SHP77 (cell line): ENCODE measurements at regions not wholly inside any gene's neighbourhood (a gene's known extent, or its start where the extent isn't known, plus 50 kb on each side); places are given as distances from the start of the nearest gene placed in this dataset.

Source experiments
- DNase-seq, 2 experiments: peaks; one replicate each; lab custom pipeline; 2025; lab: John Stamatoyannopoulos, UW

DNA sequence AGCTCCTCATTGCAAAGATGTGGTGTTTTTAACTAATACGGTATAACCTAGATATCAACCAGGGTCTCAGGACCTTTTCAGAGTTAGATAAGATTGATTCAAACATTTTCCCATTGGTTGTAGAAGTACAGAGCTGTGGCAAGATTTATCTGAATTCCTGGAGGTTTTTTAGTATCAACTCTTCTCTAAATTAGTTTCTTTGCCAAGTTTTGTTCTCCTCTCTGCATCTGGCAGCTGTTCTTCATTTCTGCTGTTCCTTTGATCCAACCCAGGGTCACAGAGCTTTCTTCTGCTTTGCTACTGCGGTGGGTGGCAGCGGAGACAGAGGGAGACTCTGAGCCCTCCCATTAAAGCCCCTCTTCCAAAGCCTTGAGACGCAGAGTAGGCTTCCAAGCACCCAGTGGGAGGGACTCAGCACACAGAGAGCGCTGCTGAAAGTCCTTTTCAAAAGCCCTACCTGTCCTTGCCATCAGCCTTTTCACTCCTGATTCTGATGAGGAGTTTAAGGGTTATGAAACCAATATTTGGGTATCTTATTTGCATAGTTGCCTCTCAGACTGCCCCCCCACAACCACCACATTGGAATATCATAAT lies 146.3 kb upstream of the EEPD1 start:
- no peak for DNase-seq

DNA sequence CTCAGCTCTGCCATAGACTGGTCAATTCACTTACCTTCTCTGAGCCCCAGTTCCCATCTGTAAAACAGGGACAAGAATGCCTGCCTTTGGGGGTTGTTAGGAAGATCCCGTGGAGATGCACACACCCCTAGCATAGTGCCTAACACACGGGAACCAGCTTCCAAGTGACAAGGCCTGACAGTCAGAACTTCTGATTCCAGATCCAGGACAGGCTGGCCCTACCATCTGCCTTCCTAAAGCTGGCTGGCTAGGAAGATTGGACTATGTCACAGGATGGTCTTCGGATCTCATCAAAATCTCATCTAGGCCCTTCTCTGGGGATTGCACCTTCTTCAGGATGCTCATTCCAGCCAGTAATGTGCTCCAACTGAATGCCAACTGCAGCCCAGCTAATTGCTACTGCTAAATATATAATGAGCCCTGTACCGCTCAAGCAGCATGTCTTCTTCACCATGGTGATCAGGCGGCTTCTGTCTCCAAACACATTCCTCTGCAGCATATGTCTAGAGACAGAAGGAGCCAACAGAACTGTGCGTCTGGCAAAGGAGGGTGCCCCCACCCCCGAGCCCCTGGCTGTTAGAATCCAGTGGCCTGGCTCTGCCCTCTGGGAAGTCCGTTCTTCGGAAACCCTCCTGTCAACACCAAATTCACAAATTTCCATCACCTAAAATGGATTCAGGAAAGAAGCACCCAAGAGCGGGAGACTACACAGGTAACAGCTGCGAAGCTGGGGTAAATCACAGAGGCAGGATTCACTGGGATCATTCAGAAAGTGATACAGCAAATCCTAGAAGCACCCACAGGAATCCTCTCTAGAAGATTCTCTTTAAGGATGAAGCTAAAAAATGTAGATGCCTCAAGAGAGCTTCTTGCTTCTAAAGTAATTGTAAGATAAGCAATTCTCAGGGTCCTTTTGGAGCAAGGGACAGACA lies 142.1 kb upstream of the EEPD1 start:
- no peak for DNase-seq

DNA sequence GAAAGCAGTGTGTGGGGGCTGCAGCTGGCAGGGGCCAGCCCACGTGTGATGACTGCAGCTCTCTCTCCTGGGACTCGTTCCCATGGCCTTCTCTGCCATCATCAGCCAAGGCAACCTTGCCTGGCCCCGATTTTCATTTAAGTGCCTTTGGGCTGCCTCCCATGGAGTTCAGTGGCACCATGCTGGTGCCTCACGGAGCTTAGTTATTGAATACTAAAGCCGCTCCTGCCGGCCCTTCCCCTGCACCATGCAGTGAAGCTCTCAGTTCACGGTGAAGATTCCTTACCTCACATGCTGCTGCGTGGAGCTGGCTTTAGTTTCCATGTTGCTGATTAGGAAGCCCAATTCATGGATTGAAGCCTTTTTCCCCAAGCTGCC lies 141.5 kb upstream of the EEPD1 start:
- no peak for DNase-seq

DNA sequence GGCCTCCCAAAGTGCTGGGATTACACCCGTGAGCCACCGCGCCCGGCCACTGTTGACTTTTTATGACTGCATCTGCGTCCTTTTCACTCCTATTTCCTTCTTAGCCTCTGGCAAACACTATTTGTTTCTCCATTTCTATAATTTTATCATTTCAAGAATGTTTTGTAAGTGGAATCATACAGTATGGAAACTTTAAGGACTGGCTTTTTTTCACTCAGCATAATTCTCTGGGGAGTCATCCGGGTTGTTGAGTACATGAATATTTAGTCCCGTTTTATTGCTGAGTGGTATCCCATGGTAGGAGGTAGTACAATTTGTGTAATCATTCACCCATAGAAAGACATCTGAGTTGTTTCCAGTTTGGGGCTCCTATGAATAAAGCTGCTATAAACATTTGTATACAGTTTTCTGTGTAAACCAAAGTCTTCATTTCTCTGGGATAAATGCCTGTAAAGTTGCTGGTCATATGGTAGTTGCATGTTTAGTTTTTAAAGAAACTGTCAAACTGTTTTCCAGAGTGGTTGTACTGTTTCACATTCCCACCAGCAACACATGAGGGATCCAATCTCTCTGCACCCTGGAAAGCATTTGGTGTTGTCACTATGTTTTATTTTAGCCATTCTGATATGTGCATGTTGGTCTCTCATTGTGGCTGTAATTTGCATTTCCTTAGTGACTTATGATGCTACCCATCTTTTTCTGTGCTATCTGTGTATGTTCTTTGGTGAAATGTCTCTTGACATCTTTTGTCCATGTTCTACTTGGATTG lies 139.6 kb upstream of the EEPD1 start:
- no peak for DNase-seq

DNA sequence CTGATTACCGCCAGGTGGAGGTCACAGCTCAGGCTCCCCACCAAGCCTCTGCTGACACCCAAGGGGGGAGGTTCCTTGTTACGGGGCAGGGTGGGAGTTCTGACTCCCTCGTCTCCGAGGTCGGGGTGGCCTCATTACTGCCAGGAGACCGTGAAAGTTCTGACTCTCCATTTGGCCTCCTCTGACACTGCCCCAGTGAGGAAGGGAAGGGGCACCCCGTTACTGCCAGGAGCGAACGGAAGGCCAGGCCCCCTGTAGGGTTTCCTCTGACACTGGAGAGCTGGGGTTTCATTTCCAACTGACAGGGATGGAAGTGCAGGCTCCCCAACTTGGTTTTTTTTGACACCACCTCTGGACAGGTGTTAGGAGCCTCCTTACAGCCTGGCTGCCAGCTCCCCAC lies 138.1 kb upstream of the EEPD1 start:
- DNase-seq, result no peak

DNA sequence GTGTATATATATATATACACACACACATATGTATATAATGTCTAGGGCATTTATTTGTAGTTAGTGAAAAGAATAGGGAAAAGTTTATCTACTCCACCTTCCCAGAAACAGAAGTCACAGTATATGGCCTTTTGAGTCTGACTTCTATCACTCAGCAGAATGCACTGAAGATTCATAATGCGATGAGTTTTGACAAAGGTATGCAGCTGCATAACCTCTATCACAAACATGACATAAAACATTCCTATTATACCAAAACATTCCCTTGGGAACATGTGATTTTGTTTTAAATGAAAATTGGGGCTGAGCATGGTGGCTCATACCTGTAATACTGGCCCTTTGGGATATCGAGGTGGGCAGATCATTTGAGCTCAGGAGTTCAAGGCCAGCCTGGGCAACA lies 137.3 kb upstream of the EEPD1 start:
- no peak for DNase-seq

DNA sequence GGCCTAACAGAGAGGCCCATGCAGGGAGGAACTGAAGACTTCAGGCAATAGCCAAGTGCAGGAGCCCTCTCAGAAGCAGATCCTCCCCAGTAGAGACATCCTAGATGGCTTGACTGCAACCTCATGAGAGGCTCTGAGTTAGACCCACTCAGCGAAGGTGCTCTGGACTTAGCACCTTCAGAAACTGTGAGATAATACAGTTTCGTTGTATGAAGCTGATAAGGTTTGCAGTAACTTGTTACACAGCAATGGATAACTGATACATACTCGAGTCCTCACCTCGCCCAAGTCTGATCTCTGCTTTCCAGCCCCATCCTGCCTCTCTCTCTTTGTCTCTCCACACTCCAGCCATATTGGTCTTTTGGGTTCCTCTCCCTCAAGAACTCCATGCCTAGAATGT lies 136.4 kb upstream of the EEPD1 start:
- DNase-seq, result no peak

DNA sequence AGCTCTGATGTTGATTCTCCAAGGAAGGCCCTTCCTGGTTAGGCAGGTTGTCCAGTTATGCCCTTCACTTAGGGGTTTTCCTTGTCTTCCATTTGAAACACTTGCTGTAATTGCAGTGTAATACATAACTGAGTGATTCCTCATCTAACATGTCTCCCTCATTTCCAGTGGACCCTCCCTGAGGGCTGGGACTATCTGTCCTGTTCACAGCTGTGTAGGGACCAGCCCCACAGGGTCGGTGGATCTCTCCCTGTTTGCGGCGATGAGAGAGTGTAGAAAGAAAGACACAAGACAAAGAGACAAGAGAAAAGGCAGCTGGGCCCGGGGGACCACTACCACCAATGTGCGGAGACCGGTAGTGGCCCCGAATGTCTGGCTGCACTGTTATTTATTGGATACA lies 135.9 kb upstream of the EEPD1 start:
- DNase-seq, result no peak

DNA sequence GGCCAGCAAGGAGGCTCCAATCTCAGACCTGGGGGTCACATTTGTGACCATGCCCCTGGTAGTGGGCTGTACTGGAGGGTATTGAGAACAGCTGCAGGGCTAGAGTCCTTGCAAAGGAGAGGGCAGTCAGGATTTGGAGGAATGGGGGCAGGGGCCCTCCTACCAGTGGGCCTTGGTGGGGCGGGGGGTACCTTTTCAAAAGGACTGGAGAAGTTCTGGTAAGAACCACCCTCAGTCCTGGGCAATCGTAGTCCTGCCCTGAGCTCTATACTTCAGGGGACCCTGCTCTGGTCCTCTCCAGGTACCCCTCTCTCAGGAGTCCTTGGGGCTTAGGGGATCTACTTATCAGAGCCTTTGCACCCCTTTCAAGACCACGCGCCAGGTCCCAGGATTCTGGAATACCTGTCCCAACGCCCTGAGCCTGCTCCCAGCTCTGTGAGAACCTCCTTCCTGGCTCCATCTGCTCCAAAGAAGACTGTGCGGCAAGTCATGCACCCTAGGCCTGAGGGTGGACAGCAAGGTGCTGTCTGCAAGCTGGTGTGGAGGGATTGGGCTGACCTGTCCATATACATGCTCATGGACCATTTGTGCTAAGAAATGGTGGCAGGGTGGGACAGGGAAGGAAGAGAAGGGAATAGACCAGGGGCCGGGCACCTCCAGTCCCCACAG lies 134.1 kb upstream of the EEPD1 start:
- DNase-seq, result no peak

DNA sequence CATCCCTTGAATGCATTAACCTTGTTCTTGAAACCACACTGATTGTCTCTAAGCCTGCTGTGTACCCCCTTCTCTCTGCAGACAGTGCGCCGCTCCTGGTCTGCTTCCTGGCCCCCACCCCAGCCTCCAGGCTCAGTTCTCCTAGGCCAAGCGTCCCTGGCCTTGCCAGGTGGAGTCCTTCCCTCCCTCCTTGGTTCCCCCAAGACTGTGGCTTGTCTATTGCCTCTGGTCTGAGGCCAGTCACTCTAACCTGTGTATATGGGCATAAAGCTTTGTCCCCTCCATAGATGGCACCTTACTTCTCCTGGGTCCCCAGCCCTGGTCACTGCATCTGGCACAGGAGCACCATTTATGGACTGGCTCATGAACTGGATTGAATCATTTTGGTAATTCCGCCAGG lies 133.5 kb upstream of the EEPD1 start:
- DNase-seq, result no peak

DNA sequence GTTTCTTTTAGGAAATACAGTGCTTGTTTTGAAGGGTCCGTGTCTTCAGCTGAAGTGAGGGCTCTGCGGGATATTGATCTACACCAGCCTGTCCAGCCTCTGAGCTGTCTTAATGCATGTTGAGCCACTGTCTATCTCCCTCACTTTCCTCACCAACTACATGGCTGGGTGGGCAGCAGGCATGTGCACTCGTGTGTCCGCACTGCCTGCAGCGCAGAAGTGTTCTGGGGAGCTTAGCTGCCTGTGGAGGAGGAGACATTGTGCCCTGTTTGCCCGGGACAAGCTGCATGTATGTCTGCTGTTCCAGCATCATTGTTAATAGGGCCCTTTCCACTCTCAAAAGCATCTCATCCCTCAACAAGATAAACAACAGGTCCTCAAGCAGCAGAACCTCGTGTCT lies 133.1 kb upstream of the EEPD1 start:
- no peak for DNase-seq

DNA sequence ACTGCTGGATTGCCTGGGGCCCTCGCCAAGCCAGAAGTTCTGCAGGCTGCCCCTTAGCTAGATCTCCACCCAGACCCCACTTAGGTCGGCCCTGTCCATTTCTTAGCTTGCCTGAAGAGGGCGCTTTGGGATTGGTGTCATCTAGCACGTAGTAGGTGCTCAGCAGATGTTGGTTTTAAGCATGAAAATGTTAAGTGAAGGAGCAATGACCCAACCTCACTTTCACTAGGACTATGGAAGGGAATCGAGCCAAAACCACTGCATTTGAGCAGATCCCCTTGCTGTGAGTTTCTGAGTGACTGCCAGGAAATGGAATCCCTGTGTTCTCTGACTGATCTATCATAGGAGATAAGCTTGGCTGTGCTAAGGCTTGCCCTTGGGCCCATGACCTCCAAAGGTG lies 131.7 kb upstream of the EEPD1 start:
- peak; percentile 2 to 10 for DNase-seq

DNA sequence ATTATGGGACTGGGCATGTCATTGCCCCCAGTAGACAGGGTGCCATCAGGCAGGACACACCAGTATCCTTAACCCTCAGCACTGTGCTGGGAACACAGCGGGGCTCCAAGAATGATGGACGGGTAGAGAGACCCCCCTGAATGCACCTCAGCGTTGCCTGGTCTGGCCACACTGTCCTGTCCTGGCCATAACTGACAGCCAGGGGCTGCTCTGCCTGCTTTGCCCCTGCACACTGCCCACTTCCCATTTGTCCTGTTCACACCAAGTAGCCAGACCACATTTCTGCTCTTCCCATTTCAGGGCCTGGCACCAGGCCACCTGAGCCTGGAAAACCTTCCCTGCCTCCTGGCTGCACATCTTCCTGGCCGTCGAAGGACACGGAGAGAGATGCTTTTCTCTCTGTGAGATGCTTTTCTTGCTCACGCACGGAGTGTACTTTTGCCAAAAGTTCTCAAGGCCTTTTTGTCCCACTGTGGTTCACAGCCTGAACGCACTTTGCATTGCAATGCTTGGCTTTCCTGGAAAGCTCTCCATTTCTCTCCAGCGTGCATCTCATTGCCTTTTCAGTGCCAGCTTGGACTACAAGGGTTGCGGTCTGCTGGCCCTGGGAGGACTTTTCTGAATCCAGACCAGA lies 131.0 kb upstream of the EEPD1 start:
- DNase-seq, result no peak

DNA sequence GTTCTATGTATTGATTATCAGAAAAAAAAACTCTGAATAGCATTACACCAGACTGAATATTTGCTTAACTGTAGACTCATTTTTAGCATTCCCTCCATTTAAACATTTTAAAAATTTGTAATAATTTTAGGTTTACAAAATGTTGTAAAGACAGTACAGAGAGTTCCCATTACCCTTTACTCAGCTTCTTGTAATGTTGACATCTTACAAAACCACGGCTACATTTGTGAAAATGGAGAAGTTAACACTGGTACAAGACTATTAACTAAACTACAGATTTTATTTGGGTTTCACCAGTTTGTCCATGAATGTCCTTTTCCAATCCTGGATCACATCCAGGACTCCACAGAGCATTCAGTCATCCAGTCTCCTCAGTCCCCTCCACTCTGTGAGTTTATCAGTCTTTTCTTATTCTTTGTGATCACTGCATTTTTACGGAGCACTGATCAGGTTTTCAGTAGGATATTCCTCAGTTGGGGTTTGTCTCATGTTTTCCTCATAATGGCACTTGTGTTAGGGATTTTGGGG lies 130.0 kb upstream of the EEPD1 start:
- no peak for DNase-seq

DNA sequence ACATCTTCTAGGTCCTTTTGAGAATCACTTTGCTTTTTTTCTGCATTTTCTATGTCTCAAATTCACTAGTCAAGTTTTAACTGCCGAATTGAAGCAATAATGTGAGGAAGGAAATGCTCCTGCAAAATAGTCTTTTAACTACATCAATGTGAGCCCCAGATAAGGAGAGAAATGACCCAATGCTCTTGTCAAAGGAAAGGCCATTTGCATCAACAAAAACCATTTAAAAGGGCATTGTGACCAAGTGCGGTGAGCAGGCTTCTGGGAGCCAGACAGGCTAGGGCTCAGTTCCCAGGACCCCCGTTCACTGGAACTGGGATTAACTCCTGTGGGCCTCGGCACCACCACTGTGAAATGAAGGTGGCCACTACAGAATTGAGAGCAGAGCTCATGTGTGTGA lies 127.9 kb upstream of the EEPD1 start:
- no peak for DNase-seq

DNA sequence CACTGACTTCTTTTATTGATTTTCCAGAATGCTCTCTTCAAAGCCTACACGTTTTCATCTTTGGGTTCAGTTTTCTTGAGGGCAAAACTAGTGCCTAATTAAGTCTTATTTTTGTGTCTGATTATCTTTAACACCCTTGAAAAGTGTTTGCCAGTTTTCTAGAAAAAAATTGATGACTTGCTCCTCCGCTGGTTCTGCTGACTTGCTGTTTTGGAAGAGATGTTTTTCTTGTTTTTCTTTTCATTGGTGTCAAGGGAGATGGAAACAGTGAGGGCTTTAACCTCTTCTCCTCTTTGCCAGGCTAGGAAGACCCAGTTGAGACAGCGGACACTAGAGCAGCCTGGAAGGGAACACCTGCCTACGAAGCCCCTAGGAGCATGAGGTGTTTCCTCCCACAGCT lies 123.7 kb upstream of the EEPD1 start:
- DNase-seq, result no peak

DNA sequence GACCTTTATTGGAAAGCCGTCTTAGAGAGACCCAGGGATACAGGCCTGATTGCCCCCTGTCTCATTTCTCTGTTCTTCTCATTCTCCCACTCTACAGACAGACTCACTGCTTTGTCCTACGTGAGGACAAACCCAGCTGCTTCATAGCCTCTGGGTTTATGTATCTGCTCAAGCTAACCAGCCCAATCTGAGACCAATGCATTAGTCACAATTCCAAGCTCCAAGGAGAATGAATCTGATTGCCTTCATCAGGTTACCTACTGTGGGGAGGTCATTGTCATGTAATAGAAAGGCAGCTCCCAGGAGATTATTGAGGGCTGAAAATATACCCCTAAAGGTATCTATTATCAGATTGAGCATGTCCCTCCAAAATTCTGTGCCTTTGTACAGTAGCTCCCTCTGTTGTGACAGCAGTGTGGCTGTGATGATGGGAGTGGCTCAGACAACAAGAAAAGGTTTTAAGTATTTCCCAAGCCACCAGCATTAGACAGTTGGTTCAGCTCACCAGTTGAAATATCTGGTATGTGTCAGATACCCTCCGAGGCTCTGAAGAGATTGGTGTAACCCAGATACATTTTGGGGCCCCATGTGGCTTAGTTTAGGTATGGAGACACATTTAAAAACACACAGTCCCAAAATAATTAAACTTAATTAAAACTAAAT lies 123.1 kb upstream of the EEPD1 start:
- no peak for DNase-seq

DNA sequence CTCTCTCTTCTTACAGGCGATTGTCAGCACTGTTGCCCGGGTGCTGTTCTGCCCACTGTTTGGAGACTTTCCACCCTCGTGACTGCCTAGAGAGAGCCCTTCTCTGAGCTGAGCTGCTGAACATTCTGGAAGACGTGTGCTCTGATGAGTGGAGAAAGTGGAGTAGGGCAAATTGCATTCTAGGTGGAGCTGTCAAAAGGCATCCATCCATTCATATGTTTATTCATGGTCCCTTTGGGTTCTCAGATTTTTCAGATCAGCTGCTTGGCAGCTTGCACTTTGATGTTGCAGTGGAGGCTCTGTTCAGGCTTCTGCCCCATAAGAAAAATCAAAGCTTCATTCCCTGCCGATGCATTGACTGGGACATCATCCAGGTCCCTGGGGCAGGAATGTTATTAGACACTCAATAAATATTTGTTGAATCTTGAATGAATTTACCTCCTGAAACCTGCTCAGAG lies 120.7 kb upstream of the EEPD1 start:
- no peak for DNase-seq

DNA sequence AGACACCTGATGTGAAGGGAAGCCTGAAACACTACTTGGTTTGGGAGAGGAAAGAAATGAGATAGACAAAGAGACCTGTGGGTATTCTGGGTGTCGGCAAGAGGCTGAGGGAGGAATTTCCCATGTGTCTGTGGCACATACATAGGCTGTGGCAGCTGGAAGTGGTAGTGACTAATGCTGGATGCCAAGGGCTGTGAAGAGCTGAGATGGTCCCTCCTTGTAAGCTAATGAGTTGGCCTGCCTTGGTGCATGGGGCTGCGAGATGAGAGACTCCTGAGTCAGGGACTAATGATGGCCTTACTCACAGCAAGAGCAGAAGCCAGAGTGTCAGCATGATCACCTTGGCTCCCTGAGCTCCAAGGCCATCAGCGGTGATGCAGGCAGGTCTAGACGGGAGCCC lies 119.0 kb upstream of the EEPD1 start:
- DNase-seq, result no peak

DNA sequence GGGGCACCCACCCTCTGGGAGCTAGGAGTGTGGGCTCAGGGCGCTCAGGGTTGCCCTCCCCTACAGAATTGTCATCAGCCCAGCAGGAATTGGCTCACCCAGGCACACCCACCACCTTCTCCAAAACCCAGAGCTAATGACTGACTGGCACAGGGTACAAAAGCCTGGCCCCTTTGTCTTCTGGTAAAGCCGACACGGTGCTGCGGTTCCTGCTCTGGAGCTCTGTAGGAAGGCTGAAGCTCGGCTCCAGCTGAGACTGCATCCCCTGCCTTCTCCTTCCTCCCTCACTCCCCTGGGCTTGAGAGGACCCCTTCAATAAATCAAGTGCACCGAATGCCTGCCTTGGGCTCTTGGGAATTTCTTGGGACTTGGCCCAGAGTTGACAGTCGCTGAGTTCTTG lies 117.9 kb upstream of the EEPD1 start:
- no peak for DNase-seq

DNA sequence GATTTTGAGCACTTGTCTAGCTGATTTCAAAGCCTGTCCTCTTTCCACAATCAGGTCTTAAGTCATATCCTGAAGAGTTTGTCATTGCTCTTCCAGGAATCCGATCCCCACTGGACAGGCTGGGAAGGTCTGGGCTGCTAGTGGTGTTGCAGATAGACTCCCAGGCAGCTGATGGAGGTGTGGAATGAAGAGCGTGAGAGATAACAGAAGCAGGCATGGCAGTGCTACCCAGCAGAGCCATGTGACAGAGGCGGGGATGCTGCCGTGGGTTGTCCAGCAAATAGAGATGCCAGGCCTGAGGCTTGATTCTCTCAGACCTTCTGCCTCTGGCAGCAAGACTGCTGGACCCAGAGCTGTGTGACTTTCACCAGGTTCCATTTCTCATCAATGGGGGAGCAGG lies 116.5 kb upstream of the EEPD1 start:
- no peak for DNase-seq
